Hepatocyte (in vitro differentiated cells): ENCODE measurements at regions not wholly inside any gene's neighbourhood (a gene's known extent, or its start where the extent isn't known, plus 50 kb on each side); places are given as distances from the start of the nearest gene placed in this dataset.

Experiments used
- DNase-seq: peaks from one replicate; pipeline ENCODE4 v3.0.0-alpha.2; 2016; ENCODE audit warnings: low spot score
- H2AFZ ChIP-seq: fragments of 200-600 bp; sonication (generic); 2 replicates; pipeline ENCODE4 v1.6.0; 2016; ENCODE audit warnings: antibody characterized with exemption, mild to moderate bottlenecking
- H3K27ac ChIP-seq: fragments of 200-600 bp; sonication (generic); 2 replicates; pipeline ENCODE4 v1.5.1; 2016; ENCODE audit warnings: mild to moderate bottlenecking
- H3K27me3 ChIP-seq: fragments of 200-600 bp; sonication (generic); 2 replicates; pipeline ENCODE4 v1.6.1; 2016
- H3K36me3 ChIP-seq: fragments of 200-600 bp; sonication (generic); replicated peaks from 2 replicates; pipeline ENCODE4 v1.5.1; 2016; ENCODE audit warnings: low read depth; ENCODE audit not compliant: insufficient read depth
- H3K4me1 ChIP-seq: fragments of 200-600 bp; sonication (generic); 2 replicates; pipeline ENCODE4 v1.5.1; 2016; ENCODE audit warnings: mild to moderate bottlenecking, moderate library complexity; ENCODE audit not compliant: insufficient read depth
- H3K4me2 ChIP-seq: fragments of 200-600 bp; sonication (generic); 2 replicates; pipeline ENCODE4 v1.6.0; 2016
- H3K4me3 ChIP-seq: fragments of 200-600 bp; sonication (generic); 2 replicates; pipeline ENCODE4 v1.5.1; 2016; ENCODE audit warnings: mild to moderate bottlenecking
- H3K79me2 ChIP-seq: fragments of 200-600 bp; sonication (generic); 2 replicates; pipeline ENCODE4 v1.6.0; 2017; ENCODE audit warnings: mild to moderate bottlenecking
- H3K9me2 ChIP-seq: fragments of 200-600 bp; sonication (generic); replicated peaks from 2 replicates; pipeline ENCODE4 v1.6.0; 2017; ENCODE audit warnings: mild to moderate bottlenecking; ENCODE audit not compliant: insufficient read depth
- H3K9me3 ChIP-seq: fragments of 200-600 bp; sonication (generic); 2 replicates; pipeline ENCODE4 v1.5.1; 2016; ENCODE audit warnings: low read depth, mild to moderate bottlenecking
- H4K20me1 ChIP-seq: fragments of 200-600 bp; sonication (generic); 2 replicates; pipeline ENCODE4 v1.6.0; 2016; ENCODE audit warnings: mild to moderate bottlenecking; ENCODE audit not compliant: insufficient read depth, poor library complexity, severe bottlenecking
- CTCF ChIP-seq: fragments of 200-600 bp; sonication (generic); IDR thresholded peaks from 2 replicates; pipeline ENCODE4 v1.5.1; 2016; ENCODE audit warnings: antibody characterized with exemption, mild to moderate bottlenecking; ENCODE audit not compliant: poor library complexity
- EZH2 ChIP-seq: fragments of 200-600 bp; sonication (generic); IDR thresholded peaks from 2 replicates; pipeline ENCODE4 v1.6.1; 2016; ENCODE audit warnings: antibody characterized with exemption, mild to moderate bottlenecking, borderline replicate concordance
- EZH2phosphoT487 ChIP-seq: fragments of 200-600 bp; sonication (generic); IDR thresholded peaks from one replicate; pipeline ENCODE4 v1.6.1; 2018; ENCODE audit warnings: antibody characterized with exemption, mild to moderate bottlenecking, low read depth, moderate library complexity; ENCODE audit not compliant: unreplicated experiment, severe bottlenecking
- WGBS: methylation state at CpG from one replicate; pipeline ENCODE4 v1.1.6; 2016; ENCODE audit warnings: low lambda C conversion rate; ENCODE audit errors: missing lambda C conversion rate; 5-methylcytosine and 5-hydroxymethylcytosine counted together

DNA sequence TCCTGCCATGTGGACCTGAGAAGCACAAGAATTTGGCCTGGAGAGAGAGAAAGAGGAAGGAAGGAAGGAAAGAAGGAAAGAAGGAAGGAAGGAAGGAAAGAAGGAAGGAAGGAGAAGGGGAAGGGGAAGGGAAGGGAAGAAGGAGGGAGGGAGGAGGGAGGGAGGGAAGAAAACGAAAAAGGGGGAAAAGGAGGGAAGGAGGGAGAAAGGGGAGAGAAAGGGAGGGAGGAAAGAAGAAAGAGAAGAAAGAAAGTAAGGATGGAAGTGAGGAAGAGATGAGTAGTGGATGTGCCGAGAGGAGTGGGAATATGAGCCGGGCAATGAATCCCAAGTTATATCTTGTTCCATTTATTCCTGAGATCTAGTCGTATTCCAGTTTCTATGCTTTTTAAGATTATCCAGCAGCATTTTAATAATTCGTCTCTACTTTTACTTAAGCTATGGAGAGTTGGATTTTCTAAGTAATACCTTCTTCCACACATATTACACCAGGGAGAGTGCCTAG lies 247.8 kb downstream of the TDRD15 start:
- TF ChIP-seq EZH2 (no peak), CTCF (no peak), EZH2phosphoT487 (no peak)
- H3K4me3 ChIP-seq: no peak overlapping the region
- no peak for DNase-seq
- no peaks in the 10 kb centered on the region for H3K36me3 ChIP-seq
- H3K27me3 ChIP-seq: no peaks in the 10 kb centered on the region
- H4K20me1 ChIP-seq: no peaks in the 10 kb centered on the region
- WGBS: 95% methylated on average over 4 of the region's 5 CpGs
- H3K4me2 ChIP-seq: no peak overlapping the region
- H3K9me3 ChIP-seq: no peaks in the 10 kb centered on the region
- H3K27ac ChIP-seq: no peak overlapping the region
- no peaks in the 10 kb centered on the region for H3K9me2 ChIP-seq
- no peak overlapping the region for H2AFZ ChIP-seq
- H3K4me1 ChIP-seq: no peaks in the 10 kb centered on the region
- no peaks in the 10 kb centered on the region for H3K79me2 ChIP-seq

DNA sequence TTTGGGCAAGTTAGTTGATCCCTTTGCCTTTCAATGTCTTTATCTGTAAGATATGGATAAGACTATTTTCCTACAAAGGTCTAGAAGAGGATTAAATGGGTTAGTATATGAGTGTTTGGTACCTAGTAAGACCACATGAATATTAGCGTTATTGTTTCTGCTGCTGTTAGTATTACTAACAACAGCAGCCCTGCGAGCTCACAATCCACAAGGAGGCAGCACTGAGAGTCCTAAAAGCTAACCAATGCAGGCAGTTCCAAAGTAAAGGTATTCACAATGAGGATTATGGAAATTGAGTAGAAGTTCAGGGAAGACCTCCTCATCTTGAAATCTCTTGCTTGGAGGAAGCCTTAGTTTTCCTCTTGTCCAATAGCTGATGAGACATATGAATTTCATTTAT lies 248.9 kb downstream of the TDRD15 start:
- 63% methylated on average over 2 of the region's 2 CpGs for WGBS
- peak; percentile 54 for DNase-seq
- H3K4me3 ChIP-seq: no peak overlapping the region

GRCh38 chr2:21376864-21377263 lies 253.1 kb downstream of the TDRD15 start:
- H2AFZ ChIP-seq: no peak overlapping the region

More for the DNA sequence above, 248.9 kb downstream of the TDRD15 start:
- TF ChIP-seq EZH2phosphoT487: no peak
- TF ChIP-seq CTCF: peak; percentile 45
- TF ChIP-seq EZH2: no peak
- Histone ChIP-seq H2AFZ (no peak overlapping the region), H3K4me2 (no peak overlapping the region), H3K9me3 (no peaks in the 10 kb centered on the region), H3K4me1 (no peaks in the 10 kb centered on the region), H3K36me3 (no peaks in the 10 kb centered on the region), H4K20me1 (no peaks in the 10 kb centered on the region), H3K27me3 (peaks cover 3% of the 10 kb centered on the region), H3K79me2 (no peaks in the 10 kb centered on the region), H3K9me2 (no peaks in the 10 kb centered on the region), H3K27ac (no peak overlapping the region)

More at GRCh38 chr2:21376864-21377263, 253.1 kb downstream of the TDRD15 start:
- H3K36me3 ChIP-seq: no peaks in the 10 kb centered on the region
- no peaks in the 10 kb centered on the region for H3K4me1 ChIP-seq
- no peak overlapping the region for H3K27ac ChIP-seq
- WGBS: 50% methylated on average over 3 of the region's 3 CpGs
- TF ChIP-seq EZH2phosphoT487 (no peak), CTCF (no peak), EZH2 (no peak)
- H4K20me1 ChIP-seq: no peaks in the 10 kb centered on the region
- DNase-seq: no peak
- H3K4me3 ChIP-seq: no peak overlapping the region
- peaks cover 3% of the 10 kb centered on the region for H3K27me3 ChIP-seq
- no peaks in the 10 kb centered on the region for H3K9me2 ChIP-seq
- no peaks in the 10 kb centered on the region for H3K9me3 ChIP-seq
- no peak overlapping the region for H3K4me2 ChIP-seq
- no peaks in the 10 kb centered on the region for H3K79me2 ChIP-seq
